ENCODE measurements at regions not wholly inside any gene's neighbourhood (a gene's known extent, or its start where the extent isn't known, plus 50 kb on each side); places are given as distances from the start of the nearest gene placed in this dataset.
A peak's percentile ranks its signal among the peaks of the same experiment; 100 is the strongest.

- H3K4me1 ChIP-seq (ENCODE audit: insufficient read depth, low read length) = peaks cover 9% of the 10 kb centered on the region
- no peaks in the 10 kb centered on the region for H3K79me2 ChIP-seq (ENCODE audit: insufficient read depth, low read length)
- no peak overlapping the region for H2AFZ ChIP-seq (ENCODE audit: low read depth, low read length)
- H3K9ac ChIP-seq (ENCODE audit: low read length) = no peak overlapping the region
- no peaks in the 10 kb centered on the region for H3K27me3 Mint-ChIP-seq (ENCODE audit: low read depth, unreplicated experiment)
- H3K27me3 ChIP-seq (ENCODE audit: insufficient read depth, low read length) = no peaks in the 10 kb centered on the region
- no peaks in the 10 kb centered on the region for H3K36me3 Mint-ChIP-seq (ENCODE audit: low read depth, unreplicated experiment)
- FAIRE-seq (no peak), DNase-seq (ENCODE audit: low read depth) (peak; percentile 38)
- H3K27ac ChIP-seq (ENCODE audit: low read depth, low read length) = no peak overlapping the region
- H3K4me2 ChIP-seq (ENCODE audit: low read length) = no peak overlapping the region
- peaks cover 37% of the 10 kb centered on the region for H3K4me1 Mint-ChIP-seq (ENCODE audit: low read depth, unreplicated experiment)
- no peaks in the 10 kb centered on the region for H3K9me3 ChIP-seq (ENCODE audit: insufficient read depth, low read depth, low read length)
- H3K9me3 Mint-ChIP-seq (ENCODE audit: unreplicated experiment) = no peaks in the 10 kb centered on the region
- TF ChIP-seq CTCF (IDR thresholded peaks at IDR 0.05; ENCODE audit: insufficient read depth, low read depth, low read length) (no peak), EZH2 (IDR thresholded peaks at IDR 0.05; ENCODE audit: insufficient read depth, low read length) (no peak)
- H3K27ac Mint-ChIP-seq (ENCODE audit: unreplicated experiment) = no peak overlapping the region
- H3K4me3 ChIP-seq (ENCODE audit: insufficient read depth, low read depth, low read length) = no peak overlapping the region
- no peak overlapping the region for H3K4me3 Mint-ChIP-seq (ENCODE audit: unreplicated experiment)
- H3K36me3 ChIP-seq (ENCODE audit: insufficient read depth, low read length) = no peaks in the 10 kb centered on the region
- H4K20me1 ChIP-seq (ENCODE audit: insufficient read depth, low read length) = no peaks in the 10 kb centered on the region
These were observed 61.2 kb upstream of the CAMK2D start for GRCh38 chr4:113822555-113823290.

- no peak overlapping the region for H2AFZ ChIP-seq (ENCODE audit: low read depth, low read length)
- TF ChIP-seq EZH2 (IDR thresholded peaks at IDR 0.05; ENCODE audit: insufficient read depth, low read length) (no peak), CTCF (IDR thresholded peaks at IDR 0.05; ENCODE audit: insufficient read depth, low read depth, low read length) (no peak)
- no peak overlapping the region for H3K27ac ChIP-seq (ENCODE audit: low read depth, low read length)
- peaks cover 2% of the 10 kb centered on the region for H3K4me1 ChIP-seq (ENCODE audit: insufficient read depth, low read length)
- no peaks in the 10 kb centered on the region for H3K27me3 ChIP-seq (ENCODE audit: insufficient read depth, low read length)
- Mint-ChIP-seq H3K4me1 (ENCODE audit: low read depth, unreplicated experiment) (peaks cover 31% of the 10 kb centered on the region), H3K36me3 (ENCODE audit: low read depth, unreplicated experiment) (no peaks in the 10 kb centered on the region), H3K27ac (ENCODE audit: unreplicated experiment) (no peak overlapping the region), H3K9me3 (ENCODE audit: unreplicated experiment) (no peaks in the 10 kb centered on the region), H3K4me3 (ENCODE audit: unreplicated experiment) (no peak overlapping the region), H3K27me3 (ENCODE audit: low read depth, unreplicated experiment) (no peaks in the 10 kb centered on the region)
- H3K9ac ChIP-seq (ENCODE audit: low read length) = no peak overlapping the region
- no peaks in the 10 kb centered on the region for H3K79me2 ChIP-seq (ENCODE audit: insufficient read depth, low read length)
- DNase-seq (ENCODE audit: low read depth) = peak; percentile 74
- no peak for FAIRE-seq
- H3K4me3 ChIP-seq (ENCODE audit: insufficient read depth, low read depth, low read length) = no peak overlapping the region
- H3K9me3 ChIP-seq (ENCODE audit: insufficient read depth, low read depth, low read length) = no peaks in the 10 kb centered on the region
- H3K4me2 ChIP-seq (ENCODE audit: low read length) = no peak overlapping the region
- H4K20me1 ChIP-seq (ENCODE audit: insufficient read depth, low read length) = no peaks in the 10 kb centered on the region
- no peaks in the 10 kb centered on the region for H3K36me3 ChIP-seq (ENCODE audit: insufficient read depth, low read length)
These were observed 60.3 kb upstream of the CAMK2D start for GRCh38 chr4:113821856-113822255.

GRCh38 chr4:113820108-113820507, 58.6 kb upstream of the CAMK2D start:
- Mint-ChIP-seq H3K27ac (ENCODE audit: unreplicated experiment) (no peak overlapping the region), H3K9me3 (ENCODE audit: unreplicated experiment) (no peaks in the 10 kb centered on the region), H3K4me3 (ENCODE audit: unreplicated experiment) (no peak overlapping the region), H3K36me3 (ENCODE audit: low read depth, unreplicated experiment) (no peaks in the 10 kb centered on the region), H3K4me1 (ENCODE audit: low read depth, unreplicated experiment) (peaks cover 21% of the 10 kb centered on the region), H3K27me3 (ENCODE audit: low read depth, unreplicated experiment) (no peaks in the 10 kb centered on the region)
- Histone ChIP-seq H2AFZ (ENCODE audit: low read depth, low read length) (no peak overlapping the region), H3K79me2 (ENCODE audit: insufficient read depth, low read length) (no peaks in the 10 kb centered on the region), H3K9me3 (ENCODE audit: insufficient read depth, low read depth, low read length) (no peaks in the 10 kb centered on the region), H3K27me3 (ENCODE audit: insufficient read depth, low read length) (no peaks in the 10 kb centered on the region), H3K4me2 (ENCODE audit: low read length) (no peak overlapping the region), H3K27ac (ENCODE audit: low read depth, low read length) (no peak overlapping the region), H3K4me1 (ENCODE audit: insufficient read depth, low read length) (no peaks in the 10 kb centered on the region), H3K4me3 (ENCODE audit: insufficient read depth, low read depth, low read length) (no peak overlapping the region), H3K36me3 (ENCODE audit: insufficient read depth, low read length) (no peaks in the 10 kb centered on the region), H4K20me1 (ENCODE audit: insufficient read depth, low read length) (no peaks in the 10 kb centered on the region), H3K9ac (ENCODE audit: low read length) (no peak overlapping the region)
- FAIRE-seq (no peak), DNase-seq (ENCODE audit: low read depth) (no peak)
- TF ChIP-seq CTCF (IDR thresholded peaks at IDR 0.05; ENCODE audit: insufficient read depth, low read depth, low read length) (no peak), EZH2 (IDR thresholded peaks at IDR 0.05; ENCODE audit: insufficient read depth, low read length) (no peak)
